Neural cell (in vitro differentiated cells): ENCODE measurements at regions not wholly inside any gene's neighbourhood (a gene's known extent, or its start where the extent isn't known, plus 50 kb on each side); places are given as distances from the start of the nearest gene placed in this dataset.

Experiments
- H2AFZ ChIP-seq: fragments of 200-600, 300-800 bp; sonication (generic), shearing (Covaris generic); 2 replicates; pipeline ENCODE4 v1.6.0; 2014; ENCODE audit warnings: low read depth, mild to moderate bottlenecking, antibody characterized with exemption, low read length, moderate library complexity
- H3F3A ChIP-seq: fragments of 200-600 bp; shearing (Covaris generic); 2 replicates; pipeline ENCODE4 v1.6.1; 2016; ENCODE audit warnings: mild to moderate bottlenecking, moderate library complexity, mixed read lengths, antibody characterized with exemption, low read length; ENCODE audit not compliant: insufficient read depth, poor library complexity, severe bottlenecking
- H3K27ac ChIP-seq: fragments of 200-600, 300-800 bp; sonication (generic), shearing (Covaris generic); 2 replicates; pipeline ENCODE4 v1.5.1; 2014; ENCODE audit warnings: mild to moderate bottlenecking, low read length, moderate library complexity
- H3K27me3 ChIP-seq: fragments of 300-800, 200-600 bp; sonication (generic), shearing (Covaris generic); 2 replicates; pipeline ENCODE4 v1.6.0; 2014; ENCODE audit warnings: mild to moderate bottlenecking, low read depth, low read length, moderate library complexity; ENCODE audit not compliant: insufficient read depth
- H3K36me3 ChIP-seq: fragments of 300-800, 200-600 bp; sonication (generic), shearing (Covaris generic); 2 replicates; pipeline ENCODE4 v1.5.1; 2014; ENCODE audit warnings: mild to moderate bottlenecking, antibody characterized with exemption, low read length, moderate library complexity; ENCODE audit not compliant: insufficient read depth
- H3K4me2 ChIP-seq: fragments of 300-800, 200-600 bp; sonication (generic), shearing (Covaris generic); 2 replicates; pipeline ENCODE4 v1.6.0; 2014; ENCODE audit warnings: mild to moderate bottlenecking, low read length
- H3K4me3 ChIP-seq: fragments of 300-800, 200-600 bp; sonication (generic), shearing (Covaris generic); 2 replicates; pipeline ENCODE4 v1.5.1; 2014; ENCODE audit warnings: mild to moderate bottlenecking, low read length, moderate library complexity
- H3K79me2 ChIP-seq: fragments of 200-600 bp; shearing (Covaris generic); replicated peaks from 2 replicates; pipeline ENCODE4 v1.6.0; 2014; ENCODE audit warnings: mild to moderate bottlenecking, low read length, moderate library complexity; ENCODE audit not compliant: insufficient read depth
- H3K9ac ChIP-seq: fragments of 300-800, 200-600 bp; sonication (generic), shearing (Covaris generic); 2 replicates; pipeline ENCODE4 v1.6.1; 2016; ENCODE audit warnings: mild to moderate bottlenecking, low read length, mixed read lengths
- H3K9me2 ChIP-seq: fragments of 200-600 bp; shearing (Covaris generic); 2 replicates; pipeline ENCODE4 v1.6.1; 2016; ENCODE audit warnings: mild to moderate bottlenecking, low read length, mixed read lengths; ENCODE audit not compliant: insufficient read depth
- H3K9me3 ChIP-seq: fragments of 200-600, 300-800 bp; sonication (generic), shearing (Covaris generic); 2 replicates; pipeline ENCODE4 v1.6.1; 2016; ENCODE audit warnings: mild to moderate bottlenecking, mixed run types, low read length, moderate library complexity, mixed read lengths
- H4K20me1 ChIP-seq: fragments of 200-600 bp; shearing (Covaris generic); 2 replicates; pipeline ENCODE4 v1.6.1; 2016; ENCODE audit warnings: mild to moderate bottlenecking, mixed run types; ENCODE audit not compliant: insufficient read depth
- EP300 ChIP-seq: fragments of 450-650 bp; conservative IDR thresholded peaks from 2 replicates; pipeline ENCODE4 v1.6.1; 2014; ENCODE audit warnings: antibody characterized with exemption, mild to moderate bottlenecking, moderate library complexity; ENCODE audit not compliant: poor library complexity, severe bottlenecking
- EZH2 ChIP-seq: fragments of 200-600, 300-800 bp; shearing (Covaris generic), sonication (generic); IDR thresholded peaks from 2 replicates; pipeline ENCODE4 v1.6.1; 2014; ENCODE audit warnings: antibody characterized with exemption, low read length, borderline replicate concordance, mild to moderate bottlenecking; ENCODE audit not compliant: insufficient read depth, poor library complexity, severe bottlenecking
- MXI1 ChIP-seq: fragments of 450-650 bp; conservative IDR thresholded peaks from 2 replicates; pipeline ENCODE4 v1.6.1; 2014; ENCODE audit warnings: antibody characterized with exemption, mild to moderate bottlenecking; ENCODE audit not compliant: poor library complexity, severe bottlenecking
- POLR2AphosphoS5 ChIP-seq: IDR thresholded peaks from 2 replicates; pipeline ENCODE4 v1.6.1; 2012
- RAD21 ChIP-seq: fragments of 450-650 bp; conservative IDR thresholded peaks from 2 replicates; pipeline ENCODE4 v1.6.1; 2014; ENCODE audit warnings: antibody characterized with exemption, mild to moderate bottlenecking, moderate library complexity
- REST ChIP-seq: IDR thresholded peaks from 2 replicates; pipeline ENCODE4 v1.6.1; 2012; ENCODE audit warnings: borderline replicate concordance
- SMC3 ChIP-seq: fragments of 450-650 bp; conservative IDR thresholded peaks from 2 replicates; pipeline ENCODE4 v1.6.1; 2014; ENCODE audit warnings: antibody characterized with exemption, mild to moderate bottlenecking, moderate library complexity; ENCODE audit not compliant: poor library complexity
- TAF1 ChIP-seq: IDR thresholded peaks from 2 replicates; pipeline ENCODE4 v1.6.1; 2012; ENCODE audit warnings: low read depth
- TF ChIP-seq, protein P1 (sequence below): fragments of 450-650 bp; IDR thresholded peaks from 2 replicates; pipeline ENCODE4 v1.5.1; 2014; ENCODE audit warnings: antibody characterized with exemption, mild to moderate bottlenecking, moderate library complexity; ENCODE audit not compliant: poor library complexity, severe bottlenecking

- Histone ChIP-seq H4K20me1 (no peaks in the 10 kb centered on the region), H3K9me3 (no peaks in the 10 kb centered on the region), H3K9ac (no peak overlapping the region), H3K4me2 (no peak overlapping the region), H3K27ac (no peak overlapping the region), H3K79me2 (no peaks in the 10 kb centered on the region), H3F3A (no peaks in the 10 kb centered on the region), H3K4me3 (no peak overlapping the region), H2AFZ (no peak overlapping the region), H3K36me3 (no peaks in the 10 kb centered on the region), H3K27me3 (no peaks in the 10 kb centered on the region), H3K9me2 (no peaks in the 10 kb centered on the region)
- TF ChIP-seq EP300 (no peak), TAF1 (no peak), SMC3 (no peak), REST (no peak), MXI1 (no peak), EZH2 (no peak), POLR2AphosphoS5 (no peak), RAD21 (no peak)
- TF ChIP-seq, protein P1, sequence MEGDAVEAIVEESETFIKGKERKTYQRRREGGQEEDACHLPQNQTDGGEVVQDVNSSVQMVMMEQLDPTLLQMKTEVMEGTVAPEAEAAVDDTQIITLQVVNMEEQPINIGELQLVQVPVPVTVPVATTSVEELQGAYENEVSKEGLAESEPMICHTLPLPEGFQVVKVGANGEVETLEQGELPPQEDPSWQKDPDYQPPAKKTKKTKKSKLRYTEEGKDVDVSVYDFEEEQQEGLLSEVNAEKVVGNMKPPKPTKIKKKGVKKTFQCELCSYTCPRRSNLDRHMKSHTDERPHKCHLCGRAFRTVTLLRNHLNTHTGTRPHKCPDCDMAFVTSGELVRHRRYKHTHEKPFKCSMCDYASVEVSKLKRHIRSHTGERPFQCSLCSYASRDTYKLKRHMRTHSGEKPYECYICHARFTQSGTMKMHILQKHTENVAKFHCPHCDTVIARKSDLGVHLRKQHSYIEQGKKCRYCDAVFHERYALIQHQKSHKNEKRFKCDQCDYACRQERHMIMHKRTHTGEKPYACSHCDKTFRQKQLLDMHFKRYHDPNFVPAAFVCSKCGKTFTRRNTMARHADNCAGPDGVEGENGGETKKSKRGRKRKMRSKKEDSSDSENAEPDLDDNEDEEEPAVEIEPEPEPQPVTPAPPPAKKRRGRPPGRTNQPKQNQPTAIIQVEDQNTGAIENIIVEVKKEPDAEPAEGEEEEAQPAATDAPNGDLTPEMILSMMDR, result no peak
Measured at GRCh38 chr6:21648475-21649050, 55.0 kb downstream of the SOX4 start.

DNA sequence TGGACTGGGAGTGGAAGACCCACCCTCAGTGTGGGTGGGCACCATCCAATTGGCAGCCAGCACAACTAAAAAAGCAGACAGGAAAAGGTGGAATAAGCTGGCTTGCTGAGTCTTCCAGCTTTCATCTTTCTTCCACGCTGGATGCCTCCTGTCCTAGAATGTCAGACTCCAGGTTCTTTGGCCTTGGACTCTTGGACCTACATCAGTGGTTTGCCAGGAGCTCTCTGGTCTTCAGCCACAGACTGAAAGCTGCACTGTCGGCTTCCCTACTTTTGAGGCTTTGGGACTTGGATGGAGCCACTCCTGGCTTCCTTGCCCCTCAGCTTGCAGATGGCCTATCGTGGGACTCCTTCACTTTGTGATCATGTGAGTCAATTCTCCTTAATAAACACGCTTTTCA lies 59.8 kb downstream of the SOX4 start:
- Histone ChIP-seq H3F3A (no peaks in the 10 kb centered on the region), H2AFZ (no peak overlapping the region), H3K79me2 (no peaks in the 10 kb centered on the region), H4K20me1 (no peaks in the 10 kb centered on the region), H3K36me3 (no peaks in the 10 kb centered on the region), H3K4me2 (no peak overlapping the region), H3K4me3 (no peak overlapping the region), H3K9me2 (no peaks in the 10 kb centered on the region), H3K27me3 (no peaks in the 10 kb centered on the region), H3K27ac (no peak overlapping the region), H3K9ac (no peak overlapping the region), H3K9me3 (no peaks in the 10 kb centered on the region)
- TF ChIP-seq REST, result no peak
- no peak for TF ChIP-seq SMC3
- TF ChIP-seq MXI1, result no peak
- TF ChIP-seq, protein P1, result no peak
- no peak for TF ChIP-seq TAF1
- TF ChIP-seq EP300, result no peak
- TF ChIP-seq EZH2, result no peak
- no peak for TF ChIP-seq RAD21
- no peak for TF ChIP-seq POLR2AphosphoS5
